Ishikawa (cell line): ENCODE measurements at regions not wholly inside any gene's neighbourhood (a gene's known extent, or its start where the extent isn't known, plus 50 kb on each side); places are given as distances from the start of the nearest gene placed in this dataset.

Experiments
- EGR1 ChIP-seq: IDR thresholded peaks from 2 replicates; pipeline ENCODE4 v1.6.1; 2012
- EP300 ChIP-seq: IDR thresholded peaks from 2 replicates; pipeline ENCODE4 v1.6.1; 2012; ENCODE audit warnings: borderline replicate concordance
- FOXM1 ChIP-seq: IDR thresholded peaks from 2 replicates; pipeline ENCODE4 v1.6.1; 2012; ENCODE audit warnings: low read depth, borderline replicate concordance
- RAD21 ChIP-seq: IDR thresholded peaks from 2 replicates; pipeline ENCODE4 v1.6.1; 2012; ENCODE audit warnings: low read depth
- TAF1 ChIP-seq: IDR thresholded peaks from 2 replicates; pipeline ENCODE4 v1.6.1; 2012; ENCODE audit warnings: low read depth, mild to moderate bottlenecking
- TEAD4 ChIP-seq: IDR thresholded peaks from 2 replicates; pipeline ENCODE4 v1.6.1; 2012
- YY1 ChIP-seq: IDR thresholded peaks from 2 replicates; pipeline ENCODE4 v1.6.1; 2012; ENCODE audit warnings: low read depth
- ZBTB7A ChIP-seq: IDR thresholded peaks from 2 replicates; pipeline ENCODE4 v1.6.1; 2012; ENCODE audit warnings: low read depth
- TF ChIP-seq, protein P1 (sequence below): IDR thresholded peaks from 2 replicates; pipeline ENCODE4 v1.6.1; 2012; ENCODE audit warnings: low read depth, mild to moderate bottlenecking
- TF ChIP-seq, protein P2 (sequence below): IDR thresholded peaks from 2 replicates; pipeline ENCODE4 v1.6.1; 2012
- TF ChIP-seq, protein P3 (sequence below): IDR thresholded peaks from 2 replicates; pipeline ENCODE4 v1.6.1; 2012

DNA sequence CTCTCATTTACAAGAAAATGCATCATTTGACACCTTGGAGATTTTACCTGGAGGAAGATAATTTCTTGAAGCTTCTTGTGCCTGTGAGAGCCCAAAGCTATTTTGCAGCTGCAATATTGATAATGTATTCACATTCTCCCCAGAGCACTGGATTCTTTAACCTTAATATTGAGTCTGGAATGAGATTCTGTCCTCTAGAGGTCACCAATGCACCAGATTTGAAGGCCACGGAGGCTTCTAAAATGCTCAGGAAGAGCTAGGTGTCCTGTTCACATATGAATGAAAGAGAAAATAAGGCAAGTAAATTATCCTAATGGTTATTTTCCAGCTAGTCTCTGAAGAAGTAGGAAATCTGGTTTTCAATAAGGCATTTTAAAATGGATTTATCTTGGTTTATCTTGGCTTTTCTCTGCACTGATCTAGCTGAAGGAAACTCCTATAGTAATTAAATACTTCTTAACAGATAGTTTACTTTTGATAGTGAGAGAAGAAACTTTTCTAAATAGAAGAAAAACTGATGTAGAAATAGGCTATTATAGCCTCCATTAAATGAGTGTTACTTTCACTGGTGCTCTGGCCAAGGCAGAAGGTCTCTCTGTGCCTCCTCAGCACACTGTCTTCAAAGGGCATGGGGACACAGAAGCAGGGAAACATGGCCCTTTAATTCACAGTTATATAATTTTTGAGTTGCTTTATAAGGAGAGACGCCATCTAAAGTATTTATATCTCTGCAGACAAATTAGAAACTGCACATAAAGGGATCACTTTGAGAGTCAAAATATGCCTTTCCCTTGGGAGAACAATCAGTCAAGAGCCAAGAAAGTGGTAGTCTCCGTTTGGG lies 297.0 kb upstream of the ACTBL2 start:
- TF ChIP-seq EP300 (no peak), TEAD4 (peak; percentile 40; the same call in 1 of the 2 replicates), RAD21 (peak; percentile 93), TAF1 (no peak), EGR1 (no peak), YY1 (no peak), ZBTB7A (no peak), FOXM1 (no peak)
- TF ChIP-seq, protein P1, sequence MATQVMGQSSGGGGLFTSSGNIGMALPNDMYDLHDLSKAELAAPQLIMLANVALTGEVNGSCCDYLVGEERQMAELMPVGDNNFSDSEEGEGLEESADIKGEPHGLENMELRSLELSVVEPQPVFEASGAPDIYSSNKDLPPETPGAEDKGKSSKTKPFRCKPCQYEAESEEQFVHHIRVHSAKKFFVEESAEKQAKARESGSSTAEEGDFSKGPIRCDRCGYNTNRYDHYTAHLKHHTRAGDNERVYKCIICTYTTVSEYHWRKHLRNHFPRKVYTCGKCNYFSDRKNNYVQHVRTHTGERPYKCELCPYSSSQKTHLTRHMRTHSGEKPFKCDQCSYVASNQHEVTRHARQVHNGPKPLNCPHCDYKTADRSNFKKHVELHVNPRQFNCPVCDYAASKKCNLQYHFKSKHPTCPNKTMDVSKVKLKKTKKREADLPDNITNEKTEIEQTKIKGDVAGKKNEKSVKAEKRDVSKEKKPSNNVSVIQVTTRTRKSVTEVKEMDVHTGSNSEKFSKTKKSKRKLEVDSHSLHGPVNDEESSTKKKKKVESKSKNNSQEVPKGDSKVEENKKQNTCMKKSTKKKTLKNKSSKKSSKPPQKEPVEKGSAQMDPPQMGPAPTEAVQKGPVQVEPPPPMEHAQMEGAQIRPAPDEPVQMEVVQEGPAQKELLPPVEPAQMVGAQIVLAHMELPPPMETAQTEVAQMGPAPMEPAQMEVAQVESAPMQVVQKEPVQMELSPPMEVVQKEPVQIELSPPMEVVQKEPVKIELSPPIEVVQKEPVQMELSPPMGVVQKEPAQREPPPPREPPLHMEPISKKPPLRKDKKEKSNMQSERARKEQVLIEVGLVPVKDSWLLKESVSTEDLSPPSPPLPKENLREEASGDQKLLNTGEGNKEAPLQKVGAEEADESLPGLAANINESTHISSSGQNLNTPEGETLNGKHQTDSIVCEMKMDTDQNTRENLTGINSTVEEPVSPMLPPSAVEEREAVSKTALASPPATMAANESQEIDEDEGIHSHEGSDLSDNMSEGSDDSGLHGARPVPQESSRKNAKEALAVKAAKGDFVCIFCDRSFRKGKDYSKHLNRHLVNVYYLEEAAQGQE: no peak
- TF ChIP-seq, protein P2, sequence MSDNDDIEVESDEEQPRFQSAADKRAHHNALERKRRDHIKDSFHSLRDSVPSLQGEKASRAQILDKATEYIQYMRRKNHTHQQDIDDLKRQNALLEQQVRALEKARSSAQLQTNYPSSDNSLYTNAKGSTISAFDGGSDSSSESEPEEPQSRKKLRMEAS: no peak
- TF ChIP-seq, protein P3, sequence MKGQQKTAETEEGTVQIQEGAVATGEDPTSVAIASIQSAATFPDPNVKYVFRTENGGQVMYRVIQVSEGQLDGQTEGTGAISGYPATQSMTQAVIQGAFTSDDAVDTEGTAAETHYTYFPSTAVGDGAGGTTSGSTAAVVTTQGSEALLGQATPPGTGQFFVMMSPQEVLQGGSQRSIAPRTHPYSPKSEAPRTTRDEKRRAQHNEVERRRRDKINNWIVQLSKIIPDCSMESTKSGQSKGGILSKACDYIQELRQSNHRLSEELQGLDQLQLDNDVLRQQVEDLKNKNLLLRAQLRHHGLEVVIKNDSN: no peak
